ENCODE measurements at regions not wholly inside any gene's neighbourhood (a gene's known extent, or its start where the extent isn't known, plus 50 kb on each side); places are given as distances from the start of the nearest gene placed in this dataset.
"Not testable (repeated sequence)": the region's sequence is repeated elsewhere in the genome, so short reads cannot be mapped to it uniquely, and the experiment has no call there.

- DNase-seq: no peak
Measured at GRCh38 chr5:110258460-110259216, 467.8 kb downstream of the TMEM232 start.

- DNase-seq: no peak
Measured at GRCh38 chr5:110262749-110263148, 463.7 kb downstream of the TMEM232 start.

- DNase-seq: no peak
Measured at GRCh38 chr5:110264661-110265060, 461.8 kb downstream of the TMEM232 start.

- DNase-seq: no peak
Measured at GRCh38 chr5:110265162-110265561, 461.3 kb downstream of the TMEM232 start.

- no peak for DNase-seq
Measured at GRCh38 chr5:110267714-110268113, 458.8 kb downstream of the TMEM232 start.

GRCh38 chr5:110268283-110268682 lies 458.2 kb downstream of the TMEM232 start:
- no peak for DNase-seq

GRCh38 chr5:110268985-110269384 lies 457.5 kb downstream of the TMEM232 start:
- no peak for DNase-seq

- DNase-seq: no peak
Measured at GRCh38 chr5:110269478-110270142, 456.9 kb downstream of the TMEM232 start.

- no peak for DNase-seq
Measured at GRCh38 chr5:110275878-110276277, 450.6 kb downstream of the TMEM232 start.

- not testable (repeated sequence) for DNase-seq
Measured at GRCh38 chr5:110278449-110278848, 448.0 kb downstream of the TMEM232 start.

GRCh38 chr5:110284121-110284520 lies 442.4 kb downstream of the TMEM232 start:
- not testable (repeated sequence) for DNase-seq

GRCh38 chr5:110288766-110289511 lies 437.5 kb downstream of the TMEM232 start:
- DNase-seq: no peak

GRCh38 chr5:110289512-110289810 lies 437.0 kb downstream of the TMEM232 start:
- DNase-seq: no peak

- no peak for DNase-seq
Measured at GRCh38 chr5:110290542-110290941, 435.9 kb downstream of the TMEM232 start.

GRCh38 chr5:110294281-110294680 lies 432.2 kb downstream of the TMEM232 start:
- DNase-seq: no peak

- DNase-seq: no peak
Measured at GRCh38 chr5:110297152-110297670, 429.3 kb downstream of the TMEM232 start.

GRCh38 chr5:110304176-110304575 lies 422.3 kb downstream of the TMEM232 start:
- no peak for DNase-seq

- DNase-seq: no peak
Measured at GRCh38 chr5:110306650-110307049, 419.8 kb downstream of the TMEM232 start.

GRCh38 chr5:110309222-110309621 lies 417.2 kb downstream of the TMEM232 start:
- DNase-seq: no peak

GRCh38 chr5:110316566-110316965 lies 409.9 kb downstream of the TMEM232 start:
- DNase-seq: not testable (repeated sequence)

GRCh38 chr5:110321117-110321516 lies 405.4 kb downstream of the TMEM232 start:
- no peak for DNase-seq

- DNase-seq: no peak
Measured at GRCh38 chr5:110323357-110323756, 403.1 kb downstream of the TMEM232 start.

GRCh38 chr5:110323832-110324231 lies 402.6 kb downstream of the TMEM232 start:
- DNase-seq: no peak

GRCh38 chr5:110324876-110325275 lies 401.6 kb downstream of the TMEM232 start:
- DNase-seq: no peak

Measured in femur (tissue), 1 donor.